ENCODE measurements at regions not wholly inside any gene's neighbourhood (a gene's known extent, or its start where the extent isn't known, plus 50 kb on each side); places are given as distances from the start of the nearest gene placed in this dataset.

GRCh38 chr3:21140785-21141184, 610.2 kb downstream of the ZNF385D start:
- DNase-seq (ENCODE audit: low read depth, low spot score): no peak

GRCh38 chr3:21138085-21138484, 612.9 kb downstream of the ZNF385D start:
- DNase-seq (ENCODE audit: low read depth, low spot score): no peak

GRCh38 chr3:21132896-21133295, 618.1 kb downstream of the ZNF385D start:
- DNase-seq (ENCODE audit: low read depth, low spot score): no peak

GRCh38 chr3:21120826-21121225, 630.2 kb downstream of the ZNF385D start:
- no peak for DNase-seq (ENCODE audit: low read depth, low spot score)

- no peak for DNase-seq (ENCODE audit: low read depth, low spot score)
Observed at GRCh38 chr3:21117370-21117769, 633.6 kb downstream of the ZNF385D start.

- DNase-seq (ENCODE audit: low read depth, low spot score): no peak
Observed at GRCh38 chr3:21109056-21109455, 642.0 kb downstream of the ZNF385D start.

- no peak for DNase-seq (ENCODE audit: low read depth, low spot score)
Observed at GRCh38 chr3:21105784-21106183, 645.2 kb downstream of the ZNF385D start.

- DNase-seq (ENCODE audit: low read depth, low spot score): no peak
Observed at GRCh38 chr3:21100656-21101359, 650.2 kb downstream of the ZNF385D start.

- DNase-seq (ENCODE audit: low read depth, low spot score): no peak
Observed at GRCh38 chr3:21094686-21095085, 656.3 kb downstream of the ZNF385D start.

GRCh38 chr3:21073561-21073960, 677.4 kb downstream of the ZNF385D start:
- no peak for DNase-seq (ENCODE audit: low read depth, low spot score)

GRCh38 chr3:21067031-21067813, 683.8 kb downstream of the ZNF385D start:
- no peak for DNase-seq (ENCODE audit: low read depth, low spot score)

- DNase-seq (ENCODE audit: low read depth, low spot score): no peak
Observed at GRCh38 chr3:21062831-21063294, 688.1 kb downstream of the ZNF385D start.

- no peak for DNase-seq (ENCODE audit: low read depth, low spot score)
Observed at GRCh38 chr3:21059404-21059803, 691.6 kb downstream of the ZNF385D start.

- DNase-seq (ENCODE audit: low read depth, low spot score): no peak
Observed at GRCh38 chr3:21056293-21056692, 694.7 kb downstream of the ZNF385D start.

- no peak for DNase-seq (ENCODE audit: low read depth, low spot score)
Observed at GRCh38 chr3:21055015-21055414, 696.0 kb downstream of the ZNF385D start.

- no peak for DNase-seq (ENCODE audit: low read depth, low spot score)
Observed at GRCh38 chr3:21054064-21054463, 696.9 kb downstream of the ZNF385D start.

GRCh38 chr3:21049334-21050062, 701.5 kb downstream of the ZNF385D start:
- no peak for DNase-seq (ENCODE audit: low read depth, low spot score)

GRCh38 chr3:21043139-21043538, 707.9 kb downstream of the ZNF385D start:
- DNase-seq (ENCODE audit: low read depth, low spot score): no peak

GRCh38 chr3:21042184-21042583, 708.8 kb downstream of the ZNF385D start:
- DNase-seq (ENCODE audit: low read depth, low spot score): no peak

GRCh38 chr3:21041621-21042020, 709.4 kb downstream of the ZNF385D start:
- no peak for DNase-seq (ENCODE audit: low read depth, low spot score)

- no peak for DNase-seq (ENCODE audit: low read depth, low spot score)
Observed at GRCh38 chr3:21036888-21037287, 714.1 kb downstream of the ZNF385D start.

- DNase-seq (ENCODE audit: low read depth, low spot score): no peak
Observed at GRCh38 chr3:21028412-21028811, 722.6 kb downstream of the ZNF385D start.

All from brain pericyte (primary cell).